HL-60 (cell line): ENCODE measurements at regions not wholly inside any gene's neighbourhood (a gene's known extent, or its start where the extent isn't known, plus 50 kb on each side); places are given as distances from the start of the nearest gene placed in this dataset.

Source experiments
- DNase-seq, 2 experiments: peaks; one replicate each; pipeline ENCODE4 v3.0.0-alpha.2; 2010 to 2020; ENCODE audit warnings: low read depth in 1 of 2, low spot score in 1 of 2
- H3K27ac ChIP-seq: fragments of 250-450 bp; sonication (Bioruptor Pico); replicated peaks from 2 replicates; pipeline ENCODE4 v1.5.1; 2020; ENCODE audit warnings: mild to moderate bottlenecking, moderate library complexity
- H3K27me3 ChIP-seq: fragments of 250-450 bp; sonication (Bioruptor Pico); 2 replicates; pipeline ENCODE4 v1.5.1; 2021; ENCODE audit warnings: mild to moderate bottlenecking, moderate library complexity; ENCODE audit not compliant: insufficient read depth, poor library complexity, severe bottlenecking
- H3K4me3 ChIP-seq: replicated peaks from 2 replicates; pipeline ENCODE4 v1.5.1; 2011; ENCODE audit warnings: mild to moderate bottlenecking, control low read depth, low read length; ENCODE audit not compliant: insufficient read depth
- CTCF ChIP-seq: IDR thresholded peaks from one replicate; pipeline ENCODE4 v1.5.1; 2011; ENCODE audit warnings: low read length, control low read depth, inconsistent platforms; ENCODE audit not compliant: insufficient read depth
- GABPA ChIP-seq: IDR thresholded peaks from 2 replicates; pipeline ENCODE4 v1.6.1; 2012; ENCODE audit warnings: low read depth
- POLR2AphosphoS5 ChIP-seq: IDR thresholded peaks from 2 replicates; pipeline ENCODE4 v1.6.1; 2012; ENCODE audit warnings: low read depth
- SPI1 ChIP-seq: IDR thresholded peaks from 2 replicates; pipeline ENCODE4 v1.6.1; 2012; ENCODE audit warnings: low read depth, mild to moderate bottlenecking, borderline replicate concordance
- TF ChIP-seq, protein P1 (sequence below): IDR thresholded peaks from 2 replicates; pipeline ENCODE4 v1.6.1; 2012; ENCODE audit warnings: low read depth; ENCODE audit not compliant: insufficient replicate concordance

DNA sequence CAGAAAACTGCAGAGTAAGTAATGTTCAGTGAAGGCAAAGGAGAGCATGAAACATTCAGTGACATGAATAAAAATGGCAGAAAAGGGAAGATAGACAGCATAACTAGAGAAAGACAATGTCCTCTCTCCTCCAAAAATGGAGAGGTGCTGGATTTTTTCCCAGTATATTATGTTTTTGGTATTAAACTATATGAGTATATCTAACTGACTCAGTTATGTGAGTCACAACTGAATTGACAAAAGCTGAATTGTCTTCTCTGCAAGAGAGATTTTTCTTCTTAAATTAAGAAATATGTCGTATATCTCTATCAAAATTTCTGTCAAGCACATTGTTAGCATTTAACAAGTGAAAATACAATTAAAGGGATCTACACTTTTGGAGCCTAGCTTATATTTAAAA lies 375.1 kb downstream of the CHSY3 start:
- TF ChIP-seq POLR2AphosphoS5 = no peak
- TF ChIP-seq GABPA = no peak
- Histone ChIP-seq H3K27ac (no peak overlapping the region), H3K27me3 (no peaks in the 10 kb centered on the region)

GRCh38 chr5:130278136-130278535 lies 373.9 kb downstream of the CHSY3 start:
- no peaks in the 10 kb centered on the region for H3K27me3 ChIP-seq
- TF ChIP-seq POLR2AphosphoS5 (no peak), GABPA (no peak), SPI1 (no peak), CTCF (no peak)
- TF ChIP-seq, protein P1, sequence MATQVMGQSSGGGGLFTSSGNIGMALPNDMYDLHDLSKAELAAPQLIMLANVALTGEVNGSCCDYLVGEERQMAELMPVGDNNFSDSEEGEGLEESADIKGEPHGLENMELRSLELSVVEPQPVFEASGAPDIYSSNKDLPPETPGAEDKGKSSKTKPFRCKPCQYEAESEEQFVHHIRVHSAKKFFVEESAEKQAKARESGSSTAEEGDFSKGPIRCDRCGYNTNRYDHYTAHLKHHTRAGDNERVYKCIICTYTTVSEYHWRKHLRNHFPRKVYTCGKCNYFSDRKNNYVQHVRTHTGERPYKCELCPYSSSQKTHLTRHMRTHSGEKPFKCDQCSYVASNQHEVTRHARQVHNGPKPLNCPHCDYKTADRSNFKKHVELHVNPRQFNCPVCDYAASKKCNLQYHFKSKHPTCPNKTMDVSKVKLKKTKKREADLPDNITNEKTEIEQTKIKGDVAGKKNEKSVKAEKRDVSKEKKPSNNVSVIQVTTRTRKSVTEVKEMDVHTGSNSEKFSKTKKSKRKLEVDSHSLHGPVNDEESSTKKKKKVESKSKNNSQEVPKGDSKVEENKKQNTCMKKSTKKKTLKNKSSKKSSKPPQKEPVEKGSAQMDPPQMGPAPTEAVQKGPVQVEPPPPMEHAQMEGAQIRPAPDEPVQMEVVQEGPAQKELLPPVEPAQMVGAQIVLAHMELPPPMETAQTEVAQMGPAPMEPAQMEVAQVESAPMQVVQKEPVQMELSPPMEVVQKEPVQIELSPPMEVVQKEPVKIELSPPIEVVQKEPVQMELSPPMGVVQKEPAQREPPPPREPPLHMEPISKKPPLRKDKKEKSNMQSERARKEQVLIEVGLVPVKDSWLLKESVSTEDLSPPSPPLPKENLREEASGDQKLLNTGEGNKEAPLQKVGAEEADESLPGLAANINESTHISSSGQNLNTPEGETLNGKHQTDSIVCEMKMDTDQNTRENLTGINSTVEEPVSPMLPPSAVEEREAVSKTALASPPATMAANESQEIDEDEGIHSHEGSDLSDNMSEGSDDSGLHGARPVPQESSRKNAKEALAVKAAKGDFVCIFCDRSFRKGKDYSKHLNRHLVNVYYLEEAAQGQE = no peak
- no peak overlapping the region for H3K4me3 ChIP-seq
- H3K27ac ChIP-seq = no peak overlapping the region
- DNase-seq = no peak

More for the DNA sequence above, 375.1 kb downstream of the CHSY3 start:
- DNase-seq = no peak
- no peak overlapping the region for H3K4me3 ChIP-seq

DNA sequence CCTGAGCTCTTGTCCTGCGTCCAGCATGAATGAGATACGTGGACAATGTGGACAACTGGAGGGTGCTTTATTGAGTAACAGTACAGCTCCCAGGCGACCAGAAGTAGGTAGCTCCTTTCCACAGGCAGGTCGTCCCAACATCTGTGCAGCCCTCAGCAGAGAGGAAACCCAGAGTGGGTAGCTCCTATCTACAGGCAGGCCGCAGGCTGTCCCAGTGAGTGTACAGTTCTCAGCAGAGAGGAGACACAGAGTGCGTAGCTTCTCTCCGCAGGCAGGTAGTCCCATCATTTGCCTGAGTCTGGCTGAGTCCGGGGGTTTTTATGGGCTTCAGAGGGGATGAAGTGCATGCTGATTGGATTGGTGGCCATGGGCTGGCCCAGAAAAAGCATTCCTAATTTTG lies 373.3 kb downstream of the CHSY3 start:
- no peak overlapping the region for H3K4me3 ChIP-seq
- TF ChIP-seq POLR2AphosphoS5 (no peak), GABPA (no peak), SPI1 (no peak), CTCF (no peak)
- TF ChIP-seq, protein P1 = no peak
- no peaks in the 10 kb centered on the region for H3K27me3 ChIP-seq
- DNase-seq = no peak
- no peak overlapping the region for H3K27ac ChIP-seq

DNA sequence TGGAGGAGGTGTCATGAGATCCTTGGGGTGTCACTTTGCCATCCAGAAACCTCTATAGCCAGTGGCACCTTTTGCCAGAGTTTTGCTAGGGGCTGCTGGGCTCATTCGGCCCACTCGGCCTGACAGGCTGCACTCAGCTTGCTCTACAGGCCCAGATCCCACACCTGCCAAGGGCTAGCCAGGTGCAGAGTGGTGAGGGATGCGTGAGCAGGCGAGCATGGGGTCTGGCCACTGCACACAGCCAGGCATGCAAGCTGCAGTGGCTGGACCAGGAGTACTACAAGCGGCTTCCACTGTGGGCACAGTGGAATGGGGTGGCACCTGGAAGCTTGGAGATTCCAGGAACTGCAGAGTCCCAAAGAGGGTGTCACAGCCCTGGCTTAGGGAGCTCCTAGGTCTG lies 372.7 kb downstream of the CHSY3 start:
- Histone ChIP-seq H3K27ac (no peak overlapping the region), H3K27me3 (no peaks in the 10 kb centered on the region)
- TF ChIP-seq, protein P1 = no peak
- TF ChIP-seq POLR2AphosphoS5 (no peak), SPI1 (no peak), GABPA (no peak), CTCF (no peak)

More for the DNA sequence above, 372.7 kb downstream of the CHSY3 start:
- DNase-seq = no peak
- H3K4me3 ChIP-seq = no peak overlapping the region
